ENCODE measurements at regions not wholly inside any gene's neighbourhood (a gene's known extent, or its start where the extent isn't known, plus 50 kb on each side); places are given as distances from the start of the nearest gene placed in this dataset.

DNA sequence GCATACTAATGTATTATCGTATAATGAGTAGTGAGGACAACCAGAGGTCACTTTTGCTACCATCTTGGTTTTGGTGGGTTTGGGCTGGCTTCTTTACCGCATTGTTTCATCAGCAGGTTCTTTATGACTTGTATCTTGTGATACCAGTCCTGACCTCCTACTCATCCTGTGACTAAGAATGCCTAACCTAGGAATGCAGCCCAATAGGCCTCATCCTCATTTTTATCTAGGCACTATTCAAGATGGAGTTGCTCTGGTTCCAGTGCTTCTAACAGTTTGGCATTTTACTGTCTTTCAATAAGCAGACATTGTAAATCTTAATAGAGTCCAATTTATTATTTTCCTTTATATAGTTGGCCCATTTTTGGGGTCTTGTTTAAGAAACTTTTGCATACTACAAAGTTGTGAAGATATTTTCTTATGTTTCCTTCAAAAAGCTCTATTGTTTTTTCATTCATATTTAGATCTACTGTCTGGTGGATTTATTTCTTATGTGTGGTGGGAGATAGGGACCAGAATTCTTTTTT is 60.8 kb upstream of the RNU6-1 start:
- TF ChIP-seq, protein P1, sequence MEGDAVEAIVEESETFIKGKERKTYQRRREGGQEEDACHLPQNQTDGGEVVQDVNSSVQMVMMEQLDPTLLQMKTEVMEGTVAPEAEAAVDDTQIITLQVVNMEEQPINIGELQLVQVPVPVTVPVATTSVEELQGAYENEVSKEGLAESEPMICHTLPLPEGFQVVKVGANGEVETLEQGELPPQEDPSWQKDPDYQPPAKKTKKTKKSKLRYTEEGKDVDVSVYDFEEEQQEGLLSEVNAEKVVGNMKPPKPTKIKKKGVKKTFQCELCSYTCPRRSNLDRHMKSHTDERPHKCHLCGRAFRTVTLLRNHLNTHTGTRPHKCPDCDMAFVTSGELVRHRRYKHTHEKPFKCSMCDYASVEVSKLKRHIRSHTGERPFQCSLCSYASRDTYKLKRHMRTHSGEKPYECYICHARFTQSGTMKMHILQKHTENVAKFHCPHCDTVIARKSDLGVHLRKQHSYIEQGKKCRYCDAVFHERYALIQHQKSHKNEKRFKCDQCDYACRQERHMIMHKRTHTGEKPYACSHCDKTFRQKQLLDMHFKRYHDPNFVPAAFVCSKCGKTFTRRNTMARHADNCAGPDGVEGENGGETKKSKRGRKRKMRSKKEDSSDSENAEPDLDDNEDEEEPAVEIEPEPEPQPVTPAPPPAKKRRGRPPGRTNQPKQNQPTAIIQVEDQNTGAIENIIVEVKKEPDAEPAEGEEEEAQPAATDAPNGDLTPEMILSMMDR (IDR thresholded peaks at IDR 0.05; ENCODE audit: insufficient read depth, low read depth, low read length) = no peak
- no peak for DNase-seq (ENCODE audit: low read depth)
- CTCF ChIA-PET = no interaction called here
- Histone ChIP-seq H3K27me3 (ENCODE audit: control insufficient read depth, insufficient read depth, low read length) (no peaks in the 10 kb centered on the region), H3K36me3 (ENCODE audit: control insufficient read depth, insufficient read depth, low read length) (no peaks in the 10 kb centered on the region), H3K4me3 (ENCODE audit: low read depth, low read length) (no peak overlapping the region)
- POLR2A ChIA-PET = no interaction called here

DNA sequence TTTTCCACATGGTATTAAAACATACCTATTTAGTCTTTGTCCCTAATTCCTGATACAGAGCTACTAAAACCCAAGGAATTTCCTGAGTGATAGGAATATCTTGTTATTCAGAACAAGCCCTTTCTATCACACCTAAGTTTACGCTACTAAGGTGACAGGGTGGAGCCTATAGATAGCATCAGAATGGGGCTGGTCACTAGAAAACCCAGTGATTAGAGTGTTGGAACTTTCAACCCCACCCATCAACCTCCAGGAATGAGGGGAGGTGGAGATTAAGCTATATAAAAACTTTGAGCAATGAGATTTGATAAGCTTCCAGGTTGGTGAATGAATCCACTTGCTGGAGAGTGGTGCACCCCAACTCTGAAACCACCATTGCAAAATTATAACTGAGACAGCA is 62.1 kb upstream of the RNU6-1 start:
- Histone ChIP-seq H3K36me3 (ENCODE audit: control insufficient read depth, insufficient read depth, low read length) (no peaks in the 10 kb centered on the region), H3K4me3 (ENCODE audit: low read depth, low read length) (no peak overlapping the region), H3K27me3 (ENCODE audit: control insufficient read depth, insufficient read depth, low read length) (no peaks in the 10 kb centered on the region)
- CTCF ChIA-PET = interaction anchor here (0.8 to 1.3 kb wide), 2 partner anchors 11 to 13 kb away, joined by 3 read pairs; no protein-coding TSS in a partner anchor
- POLR2A ChIA-PET = no interaction called here
- no peak for DNase-seq (ENCODE audit: low read depth)
- TF ChIP-seq, protein P1 (IDR thresholded peaks at IDR 0.05; ENCODE audit: insufficient read depth, low read depth, low read length) = no peak

DNA sequence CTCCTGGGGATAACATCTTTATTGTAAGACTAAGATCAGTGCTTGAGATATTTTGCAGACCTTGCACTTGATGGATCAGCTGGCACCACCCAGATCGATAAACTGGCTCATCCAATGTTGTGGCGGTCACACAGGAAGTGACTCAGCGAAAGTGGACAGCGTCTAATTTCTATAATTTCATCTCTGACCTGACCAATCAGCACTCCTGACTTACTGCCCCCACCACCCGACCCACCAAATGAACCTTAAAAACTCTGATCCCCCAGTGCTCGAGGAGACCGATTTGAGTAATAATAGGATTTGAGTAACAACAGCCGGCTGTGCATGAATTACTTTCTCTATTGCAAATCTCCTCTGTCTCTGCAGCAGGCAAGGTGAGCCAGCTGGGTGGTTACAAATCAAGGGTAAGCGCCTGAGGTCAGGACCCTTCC is 62.7 kb upstream of the RNU6-1 start:
- Histone ChIP-seq H3K4me3 (ENCODE audit: low read depth, low read length) (no peak overlapping the region), H3K36me3 (ENCODE audit: control insufficient read depth, insufficient read depth, low read length) (no peaks in the 10 kb centered on the region), H3K27me3 (ENCODE audit: control insufficient read depth, insufficient read depth, low read length) (no peaks in the 10 kb centered on the region)
- CTCF ChIA-PET = interaction anchor here (0.8 to 1.3 kb wide), 2 partner anchors 12 kb away, joined by 3 read pairs; no protein-coding TSS in a partner anchor
- no peak for DNase-seq (ENCODE audit: low read depth)
- POLR2A ChIA-PET = no interaction called here
- TF ChIP-seq, protein P1 (IDR thresholded peaks at IDR 0.05; ENCODE audit: insufficient read depth, low read depth, low read length) = no peak

DNA sequence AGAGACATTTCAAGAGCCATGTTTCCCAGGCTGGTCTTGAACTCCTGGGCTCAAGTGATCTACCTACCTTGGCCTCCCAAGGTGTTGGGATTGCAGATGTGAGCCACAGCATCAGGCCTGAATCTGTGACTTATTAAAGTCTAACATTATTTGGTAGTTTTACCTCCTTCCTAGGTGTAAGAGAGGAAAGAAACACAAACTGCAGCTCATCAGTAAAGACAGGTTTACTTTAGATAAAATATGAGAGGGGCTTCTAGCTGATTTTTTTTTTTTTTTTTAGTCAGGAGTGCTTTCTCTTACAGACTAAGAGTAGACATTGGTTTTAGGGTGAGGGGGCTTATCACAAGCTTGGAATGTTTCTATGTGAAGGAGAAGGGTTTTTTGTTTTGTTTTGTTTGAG is 63.9 kb upstream of the RNU6-1 start:
- no peak overlapping the region for H3K4me3 ChIP-seq (ENCODE audit: low read depth, low read length)
- no peaks in the 10 kb centered on the region for H3K27me3 ChIP-seq (ENCODE audit: control insufficient read depth, insufficient read depth, low read length)
- CTCF ChIA-PET = no interaction called here
- TF ChIP-seq, protein P1 (IDR thresholded peaks at IDR 0.05; ENCODE audit: insufficient read depth, low read depth, low read length) = no peak
- POLR2A ChIA-PET = no interaction called here
- H3K36me3 ChIP-seq (ENCODE audit: control insufficient read depth, insufficient read depth, low read length) = no peaks in the 10 kb centered on the region
- DNase-seq (ENCODE audit: low read depth) = no peak

GRCh38 chr15:67905628-67906027 is 65.8 kb upstream of the RNU6-1 start:
- POLR2A ChIA-PET = no interaction called here
- no peak for DNase-seq (ENCODE audit: low read depth)

More at GRCh38 chr15:67905628-67906027, 65.8 kb upstream of the RNU6-1 start:
- Histone ChIP-seq H3K36me3 (ENCODE audit: control insufficient read depth, insufficient read depth, low read length) (no peaks in the 10 kb centered on the region), H3K4me3 (ENCODE audit: low read depth, low read length) (no peak overlapping the region), H3K27me3 (ENCODE audit: control insufficient read depth, insufficient read depth, low read length) (no peaks in the 10 kb centered on the region)
- CTCF ChIA-PET = no interaction called here
- TF ChIP-seq, protein P1 (IDR thresholded peaks at IDR 0.05; ENCODE audit: insufficient read depth, low read depth, low read length) = no peak
